MM.1S (cell line): ENCODE measurements at regions not wholly inside any gene's neighbourhood (a gene's known extent, or its start where the extent isn't known, plus 50 kb on each side); places are given as distances from the start of the nearest gene placed in this dataset.

ENCODE experiments used
- DNase-seq: peaks from one replicate; pipeline ENCODE4 v3.0.0-alpha.2; 2015
- H2AFZ ChIP-seq: fragments of 300-600 bp; sonication (generic); 2 replicates; pipeline ENCODE4 v1.6.0; 2016; ENCODE audit warnings: antibody characterized with exemption, low read length
- H3F3A ChIP-seq: fragments of 300-600 bp; sonication (generic); 2 replicates; pipeline ENCODE4 v1.6.1; 2016; ENCODE audit warnings: mild to moderate bottlenecking, antibody characterized with exemption, low read length, moderate library complexity, mixed read lengths; ENCODE audit not compliant: insufficient read depth
- H3K27ac ChIP-seq: fragments of 300-600 bp; sonication (generic); 2 replicates; pipeline ENCODE4 v1.5.1; 2016; ENCODE audit warnings: mild to moderate bottlenecking, low read length
- H3K27me3 ChIP-seq: fragments of 300-600 bp; sonication (generic); replicated peaks from 2 replicates; pipeline ENCODE4 v1.6.0; 2016; ENCODE audit warnings: low read length; ENCODE audit not compliant: insufficient read depth
- H3K36me3 ChIP-seq: fragments of 300-600 bp; sonication (generic); replicated peaks from 2 replicates; pipeline ENCODE4 v1.6.1; 2016; ENCODE audit warnings: mild to moderate bottlenecking, low read length, mixed read lengths; ENCODE audit not compliant: insufficient read depth
- H3K4me1 ChIP-seq: fragments of 300-600 bp; sonication (generic); 2 replicates; pipeline ENCODE4 v1.6.1; 2016; ENCODE audit warnings: low read length, mixed read lengths
- H3K4me2 ChIP-seq: fragments of 300-600 bp; sonication (generic); 2 replicates; pipeline ENCODE4 v1.6.0; 2016; ENCODE audit warnings: low read depth, low read length
- H3K4me3 ChIP-seq: fragments of 300-600 bp; sonication (generic); 2 replicates; pipeline ENCODE4 v1.5.1; 2016; ENCODE audit warnings: low read length, mixed read lengths
- H3K79me2 ChIP-seq: fragments of 300-600 bp; sonication (generic); 2 replicates; pipeline ENCODE4 v1.6.1; 2016; ENCODE audit warnings: mixed run types, low read length, mixed read lengths
- H3K9ac ChIP-seq: fragments of 300-600 bp; sonication (generic); 2 replicates; pipeline ENCODE4 v1.6.1; 2016; ENCODE audit warnings: low read length, mixed read lengths
- H3K9me2 ChIP-seq: fragments of 300-600 bp; sonication (generic); replicated peaks from 2 replicates; pipeline ENCODE4 v1.6.1; 2016; ENCODE audit warnings: mild to moderate bottlenecking, low read length, mixed read lengths; ENCODE audit not compliant: insufficient read depth
- H3K9me3 ChIP-seq: fragments of 300-600 bp; sonication (generic); replicated peaks from 2 replicates; pipeline ENCODE4 v1.6.1; 2016; ENCODE audit warnings: mild to moderate bottlenecking, low read length, mixed read lengths; ENCODE audit not compliant: insufficient read depth
- H4K20me1 ChIP-seq: fragments of 300-600 bp; sonication (generic); 2 replicates; pipeline ENCODE4 v1.6.1; 2016; ENCODE audit warnings: mild to moderate bottlenecking, low read length, moderate library complexity, mixed read lengths; ENCODE audit not compliant: insufficient read depth
- CTCF ChIP-seq: fragments of 300-600 bp; sonication (generic); IDR thresholded peaks from 2 replicates; pipeline ENCODE4 v1.5.1; 2016; ENCODE audit warnings: antibody characterized with exemption, low read length, mixed read lengths
- EZH2 ChIP-seq: fragments of 300-600 bp; sonication (generic); optimal IDR thresholded peaks from 2 replicates; pipeline ENCODE3; 2017; ENCODE audit warnings: low read depth, mild to moderate bottlenecking, antibody characterized with exemption, low read length, mixed read lengths
- EZH2phosphoT487 ChIP-seq: fragments of 300-600 bp; sonication (generic); IDR thresholded peaks from 2 replicates; pipeline ENCODE4 v1.6.1; 2018; ENCODE audit warnings: antibody characterized with exemption, low read length

- Histone ChIP-seq H3K79me2 (no peaks in the 10 kb centered on the region), H3K27ac (no peak overlapping the region), H3F3A (no peaks in the 10 kb centered on the region), H3K4me3 (no peak overlapping the region), H3K36me3 (no peaks in the 10 kb centered on the region), H3K4me2 (no peak overlapping the region), H3K27me3 (no peaks in the 10 kb centered on the region), H2AFZ (no peak overlapping the region), H3K4me1 (no peaks in the 10 kb centered on the region), H4K20me1 (no peaks in the 10 kb centered on the region), H3K9ac (no peak overlapping the region), H3K9me2 (no peaks in the 10 kb centered on the region), H3K9me3 (no peaks in the 10 kb centered on the region)
- TF ChIP-seq CTCF (no peak), EZH2 (no peak), EZH2phosphoT487 (no peak)
- DNase-seq: no peak
Measured at GRCh38 chr20:40956542-40957264, 71.9 kb upstream of the TOP1 start.

GRCh38 chr20:40957265-40957760 is 71.3 kb upstream of the TOP1 start:
- H3K4me2 ChIP-seq: no peak overlapping the region
- TF ChIP-seq EZH2 (no peak), EZH2phosphoT487 (no peak), CTCF (no peak)
- H3K36me3 ChIP-seq: no peaks in the 10 kb centered on the region
- no peaks in the 10 kb centered on the region for H4K20me1 ChIP-seq
- H3K79me2 ChIP-seq: no peaks in the 10 kb centered on the region
- no peak overlapping the region for H2AFZ ChIP-seq
- H3F3A ChIP-seq: no peaks in the 10 kb centered on the region
- no peak overlapping the region for H3K4me3 ChIP-seq
- DNase-seq: no peak
- no peak overlapping the region for H3K9ac ChIP-seq
- no peaks in the 10 kb centered on the region for H3K4me1 ChIP-seq
- no peak overlapping the region for H3K27ac ChIP-seq
- H3K9me2 ChIP-seq: no peaks in the 10 kb centered on the region
- no peaks in the 10 kb centered on the region for H3K9me3 ChIP-seq
- H3K27me3 ChIP-seq: no peaks in the 10 kb centered on the region

- H3K9me3 ChIP-seq: no peaks in the 10 kb centered on the region
- no peak overlapping the region for H3K27ac ChIP-seq
- H3K36me3 ChIP-seq: no peaks in the 10 kb centered on the region
- no peak overlapping the region for H3K4me2 ChIP-seq
- no peak overlapping the region for H2AFZ ChIP-seq
- no peak for TF ChIP-seq CTCF
- TF ChIP-seq EZH2phosphoT487: no peak
- no peak for TF ChIP-seq EZH2
- H3F3A ChIP-seq: no peaks in the 10 kb centered on the region
- no peaks in the 10 kb centered on the region for H3K79me2 ChIP-seq
- no peaks in the 10 kb centered on the region for H3K27me3 ChIP-seq
- H3K9ac ChIP-seq: no peak overlapping the region
- no peaks in the 10 kb centered on the region for H3K9me2 ChIP-seq
- no peaks in the 10 kb centered on the region for H3K4me1 ChIP-seq
- no peak for DNase-seq
- no peaks in the 10 kb centered on the region for H4K20me1 ChIP-seq
- H3K4me3 ChIP-seq: no peak overlapping the region
Measured at GRCh38 chr20:40958598-40958997, 70.0 kb upstream of the TOP1 start.
